Left renal cortex interstitium (tissue), 4 donors: ENCODE measurements at regions not wholly inside any gene's neighbourhood (a gene's known extent, or its start where the extent isn't known, plus 50 kb on each side); places are given as distances from the start of the nearest gene placed in this dataset.

ENCODE experiments used
- DNase-seq, 4 donors: peaks; one replicate each; pipeline ENCODE4 v3.0.0-alpha.2; 2013; ENCODE audit warnings: low read depth in 4 of 4, low spot score in 2 of 4, missing footprints in 1 of 4

- no peak for DNase-seq
Observed at GRCh38 chr2:188713961-188714360, 260.2 kb upstream of the COL3A1 start.

- DNase-seq = peak in 1 of 4 donors; percentile 3
Observed at GRCh38 chr2:188720811-188721605, 253.2 kb upstream of the COL3A1 start.

GRCh38 chr2:188721784-188722183 is 252.4 kb upstream of the COL3A1 start:
- no peak for DNase-seq

- no peak for DNase-seq
Observed at GRCh38 chr2:188725746-188726360, 248.3 kb upstream of the COL3A1 start.

- DNase-seq = no peak
Observed at GRCh38 chr2:188726626-188727247, 247.4 kb upstream of the COL3A1 start.

- no peak for DNase-seq
Observed at GRCh38 chr2:188727846-188728245, 246.3 kb upstream of the COL3A1 start.

GRCh38 chr2:188734691-188735090 is 239.5 kb upstream of the COL3A1 start:
- no peak for DNase-seq

- no peak for DNase-seq
Observed at GRCh38 chr2:188746727-188747126, 227.4 kb upstream of the COL3A1 start.

- DNase-seq = no peak
Observed at GRCh38 chr2:188751816-188752215, 222.4 kb upstream of the COL3A1 start.

- DNase-seq = no peak
Observed at GRCh38 chr2:188752311-188752710, 221.9 kb upstream of the COL3A1 start.

- no peak for DNase-seq
Observed at GRCh38 chr2:188762151-188762550, 212.0 kb upstream of the COL3A1 start.

- DNase-seq = peak in 1 of 4 donors; percentile 4
Observed at GRCh38 chr2:188765522-188766470, 208.4 kb upstream of the COL3A1 start.

- DNase-seq = no peak
Observed at GRCh38 chr2:188766471-188766856, 207.7 kb upstream of the COL3A1 start.

GRCh38 chr2:188767176-188767575 is 207.0 kb upstream of the COL3A1 start:
- DNase-seq = no peak

- no peak for DNase-seq
Observed at GRCh38 chr2:188770296-188770695, 203.9 kb upstream of the COL3A1 start.

- no peak for DNase-seq
Observed at GRCh38 chr2:188773075-188773474, 201.1 kb upstream of the COL3A1 start.

- no peak for DNase-seq
Observed at GRCh38 chr2:188776634-188777033, 197.5 kb upstream of the COL3A1 start.

- DNase-seq = no peak
Observed at GRCh38 chr2:188784269-188784762, 189.9 kb upstream of the COL3A1 start.

- no peak for DNase-seq
Observed at GRCh38 chr2:188785061-188785460, 189.1 kb upstream of the COL3A1 start.

GRCh38 chr2:188785490-188785889 is 188.7 kb upstream of the COL3A1 start:
- no peak for DNase-seq
